GM12873 (cell line): ENCODE measurements at regions not wholly inside any gene's neighbourhood (a gene's known extent, or its start where the extent isn't known, plus 50 kb on each side); places are given as distances from the start of the nearest gene placed in this dataset.

Experiments
- CTCF ChIP-seq: IDR thresholded peaks from 2 replicates; pipeline ENCODE4 v1.5.1; 2012; ENCODE audit warnings: low read depth, mild to moderate bottlenecking, moderate library complexity, low read length, control low read depth; ENCODE audit not compliant: insufficient read depth; ENCODE audit errors: missing control alignments

DNA sequence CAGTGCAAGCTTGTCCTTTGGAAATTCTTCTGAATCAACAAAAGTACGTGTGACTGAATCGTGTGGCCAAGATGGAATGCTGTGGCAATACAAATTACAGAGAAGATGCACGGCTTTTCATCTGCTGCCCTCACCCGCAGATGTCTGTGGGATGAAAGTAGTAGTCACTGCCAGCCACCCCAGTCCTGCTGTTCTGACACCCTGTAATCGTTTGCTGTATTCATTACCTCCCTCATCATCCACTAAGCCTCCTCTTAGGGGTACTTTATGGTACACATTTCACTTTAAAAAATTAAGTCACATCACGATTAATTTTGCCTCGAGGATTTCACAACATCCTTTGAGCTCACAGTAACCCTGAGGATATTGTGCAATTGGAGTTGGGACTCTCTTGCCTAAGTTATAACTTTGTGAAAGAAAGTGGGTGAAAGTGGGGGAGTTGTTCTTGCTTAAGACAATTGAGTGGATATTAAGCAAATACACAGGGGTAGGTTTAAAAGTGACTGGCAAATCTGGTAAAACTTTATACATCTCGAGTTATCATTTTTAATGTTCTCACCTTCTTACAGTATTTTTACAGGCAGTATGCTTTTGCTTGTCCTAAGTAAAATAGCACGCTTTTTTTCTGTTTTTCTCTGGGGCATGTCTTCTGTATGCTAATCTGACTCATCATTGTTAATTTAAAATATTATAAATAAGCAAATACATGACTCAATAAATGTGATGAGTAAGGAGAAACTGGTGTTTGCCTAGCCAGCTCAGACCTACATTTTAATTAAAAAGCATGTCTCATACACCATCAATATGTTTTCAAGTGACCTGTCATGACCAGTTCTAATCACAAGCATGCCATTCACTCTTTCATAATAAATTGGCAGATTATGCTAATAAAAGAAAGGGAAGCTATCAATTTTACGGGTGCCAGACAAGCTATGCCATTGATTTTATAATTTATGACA lies 680.9 kb downstream of the IRS1 start:
- TF ChIP-seq CTCF, result no peak

GRCh38 chr2:226117510-226118065 lies 682.0 kb downstream of the IRS1 start:
- TF ChIP-seq CTCF, result no peak

DNA sequence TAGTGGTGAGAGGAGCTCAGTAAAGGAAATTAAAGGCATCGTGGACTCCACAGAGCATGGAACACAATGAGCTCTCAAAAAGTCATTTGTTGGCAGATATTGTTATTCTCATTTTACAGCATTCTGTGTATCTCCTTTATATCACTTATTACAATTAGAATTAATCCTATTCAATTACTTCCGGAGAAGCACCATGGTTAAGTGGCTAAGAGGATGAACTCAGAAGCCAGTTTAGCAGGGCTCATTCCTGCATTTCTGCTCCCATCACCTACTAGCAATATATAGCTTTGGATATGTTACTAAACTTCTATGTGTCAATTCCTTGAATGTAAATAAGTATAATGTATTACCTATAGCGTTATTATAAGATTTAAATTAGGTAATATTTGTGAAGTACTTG lies 683.3 kb downstream of the IRS1 start:
- no peak for TF ChIP-seq CTCF

GRCh38 chr2:226115832-226116200 lies 683.8 kb downstream of the IRS1 start:
- TF ChIP-seq CTCF, result no peak

DNA sequence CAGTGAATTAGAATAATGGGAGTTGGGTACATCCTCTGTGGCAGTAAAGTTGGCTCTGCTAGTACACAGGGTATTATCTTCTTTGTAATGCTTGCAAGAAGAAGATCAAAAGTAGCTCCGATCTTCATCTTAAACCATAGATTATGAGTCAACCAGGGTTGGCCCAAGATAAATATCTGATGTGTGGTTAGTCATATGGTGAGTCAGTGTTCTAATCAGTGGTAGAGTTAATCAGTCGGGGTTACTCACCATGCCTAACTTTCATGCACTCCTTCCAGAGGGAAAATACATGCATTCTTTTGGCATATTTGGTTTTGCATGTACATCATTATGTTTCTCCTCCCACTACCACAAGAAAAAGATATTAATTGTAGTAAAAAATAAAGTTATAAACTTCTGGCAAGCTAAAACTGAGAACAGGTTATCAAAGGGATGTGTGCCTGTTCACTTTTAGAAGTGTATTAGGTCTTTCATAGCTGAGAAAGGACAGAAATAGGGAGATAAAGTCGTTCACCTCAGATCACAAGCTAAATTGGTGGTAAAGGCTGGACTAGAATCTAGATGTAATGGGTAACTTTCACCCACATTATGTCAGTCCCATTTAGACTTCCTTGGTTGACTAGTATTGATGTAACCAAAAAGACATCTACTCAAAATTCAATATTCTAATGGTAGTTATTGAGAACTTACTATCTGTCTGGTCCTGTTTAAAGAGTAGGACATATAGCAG lies 684.4 kb downstream of the IRS1 start:
- TF ChIP-seq CTCF, result no peak

DNA sequence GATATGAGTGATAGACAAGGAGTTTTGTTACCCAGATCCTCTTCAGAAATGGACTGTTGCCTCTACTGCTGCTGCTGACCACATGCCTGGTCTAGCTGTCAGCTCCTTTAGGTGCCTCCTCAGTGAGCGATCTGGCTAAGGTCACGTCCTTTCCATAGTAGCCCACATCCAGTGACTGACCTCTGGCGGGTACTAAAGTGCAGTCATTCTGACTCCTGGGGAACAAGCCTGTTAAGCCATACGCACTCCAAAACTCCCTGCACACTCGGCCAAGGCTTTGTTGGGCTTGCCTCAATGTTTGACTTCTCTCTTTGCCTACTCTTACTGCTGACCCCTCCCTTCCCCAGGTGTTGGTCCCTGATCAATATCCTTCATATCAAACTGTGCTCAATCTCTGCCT lies 685.2 kb downstream of the IRS1 start:
- TF ChIP-seq CTCF, result no peak
